Forelimb muscle (tissue), 1 donor: ENCODE measurements at regions not wholly inside any gene's neighbourhood (a gene's known extent, or its start where the extent isn't known, plus 50 kb on each side); places are given as distances from the start of the nearest gene placed in this dataset.

Experiments
- DNase-seq: peaks from one replicate; pipeline ENCODE4 v3.0.0-alpha.2; 2013; ENCODE audit warnings: low read depth

DNA sequence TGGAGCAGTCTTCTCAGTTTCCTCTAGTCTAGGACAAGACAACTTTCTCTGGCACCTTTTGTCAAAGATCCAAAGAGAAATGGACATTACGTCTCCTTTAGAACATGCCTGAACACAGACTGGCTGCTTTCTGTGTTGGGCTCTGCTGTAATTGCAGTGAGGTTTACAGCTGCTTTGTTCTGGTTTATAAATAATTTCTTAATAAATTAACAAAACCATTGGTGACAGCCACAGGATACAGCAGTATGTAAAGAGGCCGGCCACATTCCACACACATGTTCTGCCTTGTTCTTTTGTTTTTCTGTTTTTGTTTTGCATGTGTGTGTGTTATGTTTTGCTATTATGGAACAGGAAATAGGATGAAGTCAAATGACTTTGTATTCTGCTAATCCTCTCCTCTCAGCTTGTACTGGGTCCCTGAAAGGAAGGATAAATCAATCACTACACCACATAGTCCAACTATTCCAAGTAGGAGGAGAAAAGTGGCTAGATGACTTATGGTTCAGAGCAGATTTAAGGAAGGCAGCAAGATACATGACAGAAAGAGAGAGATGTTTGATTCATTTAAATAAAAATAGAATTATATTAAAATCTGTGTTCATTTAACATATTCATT lies 161.5 kb upstream of the ESRRG start:
- DNase-seq, result no peak

GRCh38 chr1:216883518-216883917 lies 160.3 kb upstream of the ESRRG start:
- DNase-seq, result no peak

GRCh38 chr1:216881695-216882094 lies 158.5 kb upstream of the ESRRG start:
- DNase-seq, result no peak

GRCh38 chr1:216866714-216867113 lies 143.5 kb upstream of the ESRRG start:
- DNase-seq, result no peak

DNA sequence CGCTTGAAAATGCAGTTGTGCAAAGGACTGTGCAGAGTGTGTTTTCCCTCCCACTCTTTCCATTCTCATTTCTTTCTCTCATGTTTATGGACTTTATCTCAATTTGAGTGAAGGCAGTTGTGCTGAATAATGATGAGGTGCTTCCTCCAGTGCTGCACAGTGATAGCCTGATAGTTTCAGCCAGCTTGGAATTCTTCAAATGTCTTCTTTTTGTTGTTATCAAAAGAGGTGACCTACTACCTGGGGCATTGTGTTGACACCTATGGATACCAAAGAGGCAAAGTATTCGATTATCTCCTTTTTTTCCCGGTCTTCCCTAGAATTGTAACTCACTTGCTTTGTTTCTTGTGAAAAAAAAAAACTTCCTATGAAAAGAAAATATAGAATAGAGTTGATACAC lies 132.6 kb upstream of the ESRRG start:
- no peak for DNase-seq

DNA sequence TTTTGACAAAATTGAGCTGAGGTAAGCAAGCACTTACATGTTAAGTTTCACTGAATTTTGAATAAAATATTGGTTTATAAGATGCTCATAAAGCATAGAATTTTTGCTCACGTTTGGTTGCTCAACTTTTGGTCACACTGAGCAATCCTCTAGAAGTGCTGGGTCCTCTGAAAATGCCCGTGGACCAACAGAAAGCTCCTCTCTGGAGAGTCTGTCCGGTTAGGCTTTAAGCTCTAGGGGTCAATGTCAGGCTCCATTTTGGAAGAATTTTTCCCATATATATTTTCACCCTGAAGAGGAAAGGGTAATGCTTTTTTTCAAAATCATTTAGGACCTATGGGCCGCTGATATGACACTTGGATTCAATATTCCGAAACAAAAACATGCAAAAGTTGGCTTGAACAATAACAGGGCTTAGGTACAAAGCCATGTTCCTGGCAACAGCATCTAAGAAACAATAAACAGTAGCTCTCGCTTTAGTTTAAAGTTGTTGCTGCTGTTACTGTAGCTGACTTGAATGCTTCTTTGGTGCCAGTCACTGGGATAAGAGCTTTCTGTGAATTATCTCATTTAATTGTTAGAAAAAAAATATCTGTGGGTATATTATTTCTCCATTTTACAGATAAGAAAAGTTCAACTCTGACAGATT lies 131.7 kb upstream of the ESRRG start:
- no peak for DNase-seq

GRCh38 chr1:216851073-216851472 lies 127.8 kb upstream of the ESRRG start:
- DNase-seq, result no peak

GRCh38 chr1:216849146-216849545 lies 125.9 kb upstream of the ESRRG start:
- no peak for DNase-seq

GRCh38 chr1:216847397-216848036 lies 124.3 kb upstream of the ESRRG start:
- no peak for DNase-seq

- no peak for DNase-seq
Measured at GRCh38 chr1:216846339-216846738, 123.1 kb upstream of the ESRRG start.

DNA sequence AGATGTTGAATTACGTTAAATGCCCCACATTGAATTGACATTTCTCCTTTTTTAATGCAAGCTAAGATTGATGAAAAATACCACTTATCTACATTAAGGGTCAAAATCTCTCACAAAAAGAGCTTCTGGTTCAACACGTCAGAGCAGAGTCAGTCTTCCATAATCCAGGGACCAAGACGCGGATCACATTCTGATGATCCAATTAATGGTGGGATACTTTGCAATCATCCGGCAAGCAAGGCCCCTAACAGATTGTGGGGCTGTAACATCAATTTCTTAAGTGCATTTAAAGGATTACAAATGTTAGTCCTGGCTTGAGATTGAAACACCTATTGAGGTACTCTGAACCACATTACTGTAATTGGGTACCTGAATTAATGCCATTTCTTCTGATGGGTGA lies 120.2 kb upstream of the ESRRG start:
- no peak for DNase-seq

- DNase-seq, result no peak
Measured at GRCh38 chr1:216841165-216841564, 117.9 kb upstream of the ESRRG start.

DNA sequence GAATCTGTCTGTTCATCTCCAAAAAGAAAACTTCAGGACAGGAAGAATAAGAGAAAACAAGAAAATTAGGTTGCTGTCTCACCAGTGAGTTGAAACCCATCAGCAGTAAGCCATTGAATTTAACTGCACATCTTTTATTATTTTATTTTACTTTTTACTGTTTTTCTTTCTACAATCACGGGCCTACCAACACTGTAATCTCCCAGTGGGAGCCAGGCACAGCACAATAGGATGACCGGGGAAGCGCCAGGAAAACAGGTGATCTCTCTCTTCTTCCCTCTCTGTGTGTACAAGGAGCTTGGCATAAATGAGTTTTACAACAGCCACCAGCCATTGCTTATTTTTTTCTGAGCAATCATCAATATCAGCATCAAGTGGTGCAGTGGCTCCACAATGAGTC lies 113.1 kb upstream of the ESRRG start:
- no peak for DNase-seq

- no peak for DNase-seq
Measured at GRCh38 chr1:216833509-216833908, 110.3 kb upstream of the ESRRG start.

GRCh38 chr1:216832192-216832591 lies 109.0 kb upstream of the ESRRG start:
- no peak for DNase-seq

DNA sequence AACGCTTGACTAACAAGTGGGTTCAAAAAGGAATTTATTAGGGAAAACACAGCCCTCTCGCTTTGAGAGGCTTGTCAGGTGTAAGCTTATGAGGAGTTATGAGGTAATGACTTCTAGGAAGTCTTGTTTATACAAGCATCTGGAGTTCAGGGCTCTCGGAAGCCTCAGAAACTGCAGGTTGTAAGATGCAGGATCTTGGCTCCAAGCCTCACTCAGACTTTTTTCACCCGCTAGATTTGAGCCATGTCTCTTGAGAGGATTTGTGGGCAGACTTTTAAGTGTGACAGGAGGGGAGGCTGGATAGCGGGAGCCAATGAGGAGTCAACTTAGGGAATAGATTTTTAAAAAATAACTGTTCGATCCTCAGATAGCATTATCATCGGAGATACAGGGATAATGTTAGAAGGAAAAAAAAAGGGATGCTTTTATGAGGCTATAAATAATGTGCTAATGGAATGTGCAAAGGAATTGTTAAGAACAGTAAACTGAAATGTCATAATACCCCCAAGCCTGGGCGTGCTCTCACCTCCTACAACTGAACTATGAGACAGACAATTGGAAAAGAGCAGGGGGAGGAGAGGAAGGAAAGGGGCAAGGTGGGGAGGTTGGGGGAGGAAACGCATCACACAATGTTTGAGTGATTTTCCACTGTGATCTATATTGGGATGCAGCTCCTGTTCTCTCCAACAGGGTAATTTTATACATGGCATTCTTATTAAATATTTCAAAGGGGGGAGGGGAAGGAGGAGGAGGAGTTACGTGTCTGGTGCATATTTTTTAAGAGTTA lies 107.4 kb upstream of the ESRRG start:
- DNase-seq, result no peak

- no peak for DNase-seq
Measured at GRCh38 chr1:216827251-216827650, 104.0 kb upstream of the ESRRG start.

DNA sequence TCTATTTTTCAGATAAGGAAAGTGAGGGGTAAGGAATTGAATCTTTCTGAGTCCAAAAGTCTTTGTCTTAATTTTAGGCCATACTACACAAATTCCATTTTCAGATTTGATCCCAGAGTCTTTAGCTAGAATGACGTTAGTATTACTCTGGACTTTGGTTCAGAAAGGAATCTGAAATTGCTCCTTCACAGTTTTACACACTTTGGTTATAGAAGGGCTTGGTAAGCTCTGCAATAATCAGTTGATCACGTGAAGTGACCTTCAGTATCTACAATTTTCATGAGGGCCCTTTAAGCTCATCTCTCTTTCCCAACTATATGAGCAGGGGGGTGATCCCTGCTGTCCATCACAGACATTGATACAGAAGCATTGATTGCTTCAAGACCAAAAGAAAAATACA lies 103.4 kb upstream of the ESRRG start:
- no peak for DNase-seq

- DNase-seq, result no peak
Measured at GRCh38 chr1:216826214-216826613, 103.0 kb upstream of the ESRRG start.

DNA sequence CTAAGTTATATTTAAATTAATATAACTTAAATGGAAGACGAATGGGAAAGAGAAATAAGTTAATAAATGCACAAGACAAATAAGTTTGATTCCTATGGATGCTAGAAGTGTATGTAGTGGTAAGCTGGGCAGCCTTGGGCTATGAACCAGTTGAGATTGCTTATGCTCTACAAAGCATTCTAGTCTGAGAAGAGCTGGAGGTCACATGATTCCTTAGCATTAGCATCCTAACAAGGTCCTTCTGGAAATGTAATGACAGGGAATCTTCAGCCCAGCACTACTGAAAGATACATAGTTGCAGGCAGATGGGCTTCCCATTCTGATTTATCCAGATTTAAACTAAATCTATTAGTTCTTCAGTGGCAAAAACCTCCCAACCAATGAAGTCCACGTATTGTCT lies 102.3 kb upstream of the ESRRG start:
- DNase-seq, result no peak

DNA sequence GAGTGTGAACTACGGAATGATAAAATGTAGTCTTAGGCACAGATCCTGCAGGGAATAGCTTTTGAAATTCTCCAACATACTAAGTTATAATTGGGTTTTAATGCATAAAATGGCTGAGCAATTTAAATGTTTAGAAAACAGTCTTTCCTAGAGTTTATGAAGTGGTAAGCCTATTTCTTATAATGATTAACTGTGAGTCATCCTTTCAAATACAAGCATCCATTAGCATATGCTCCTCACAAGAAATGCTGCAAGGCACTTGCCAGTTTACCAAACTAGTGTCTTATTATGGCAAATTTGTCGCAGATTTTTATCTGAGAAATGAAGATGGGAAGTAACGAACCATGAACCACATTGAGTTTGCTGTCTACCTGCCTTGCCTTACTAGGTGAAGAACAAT lies 101.3 kb upstream of the ESRRG start:
- no peak for DNase-seq

- no peak for DNase-seq
Measured at GRCh38 chr1:216823731-216824130, 100.5 kb upstream of the ESRRG start.

DNA sequence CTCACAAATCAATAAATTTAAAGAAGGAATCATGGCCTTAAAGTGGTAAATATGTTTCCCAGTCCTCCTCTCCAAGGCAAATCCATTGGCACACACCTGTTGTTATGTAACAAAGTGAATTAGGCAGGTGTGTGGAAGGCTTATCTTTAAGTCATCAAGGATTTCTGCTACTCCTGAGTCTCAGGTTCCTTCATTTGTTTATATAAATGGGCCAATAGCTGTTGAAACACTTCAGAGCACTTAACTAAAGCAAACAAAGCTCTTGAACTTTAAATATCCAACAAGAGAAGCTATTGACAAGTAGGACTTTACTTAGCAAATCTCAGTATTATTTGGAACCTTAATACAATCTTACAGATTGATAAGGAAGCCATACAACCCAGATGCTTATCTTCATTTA lies 99.3 kb upstream of the ESRRG start:
- no peak for DNase-seq
